Prostate gland (tissue), 2 donors: ENCODE measurements at regions not wholly inside any gene's neighbourhood (a gene's known extent, or its start where the extent isn't known, plus 50 kb on each side); places are given as distances from the start of the nearest gene placed in this dataset.

ENCODE experiments used
- POLR2A ChIP-seq: fragments of 450-650 bp; IDR thresholded peaks from one replicate; pipeline ENCODE4 v1.6.1; 2016; ENCODE audit warnings: antibody characterized with exemption, mild to moderate bottlenecking
- TF ChIP-seq, protein P1 (sequence below), 4 experiments: fragments of 200-600 bp in 2 of 4; fragments of 450-650 bp in 2 of 4; sonication (generic) in 2 of 4; IDR thresholded peaks; 1 replicate in 3 of 4; 2 replicates in 1 of 4; pipeline ENCODE4 v1.5.1; 2016 to 2019; ENCODE audit warnings: antibody characterized with exemption in 4 of 4, mild to moderate bottlenecking in 2 of 4, moderate library complexity in 2 of 4

DNA sequence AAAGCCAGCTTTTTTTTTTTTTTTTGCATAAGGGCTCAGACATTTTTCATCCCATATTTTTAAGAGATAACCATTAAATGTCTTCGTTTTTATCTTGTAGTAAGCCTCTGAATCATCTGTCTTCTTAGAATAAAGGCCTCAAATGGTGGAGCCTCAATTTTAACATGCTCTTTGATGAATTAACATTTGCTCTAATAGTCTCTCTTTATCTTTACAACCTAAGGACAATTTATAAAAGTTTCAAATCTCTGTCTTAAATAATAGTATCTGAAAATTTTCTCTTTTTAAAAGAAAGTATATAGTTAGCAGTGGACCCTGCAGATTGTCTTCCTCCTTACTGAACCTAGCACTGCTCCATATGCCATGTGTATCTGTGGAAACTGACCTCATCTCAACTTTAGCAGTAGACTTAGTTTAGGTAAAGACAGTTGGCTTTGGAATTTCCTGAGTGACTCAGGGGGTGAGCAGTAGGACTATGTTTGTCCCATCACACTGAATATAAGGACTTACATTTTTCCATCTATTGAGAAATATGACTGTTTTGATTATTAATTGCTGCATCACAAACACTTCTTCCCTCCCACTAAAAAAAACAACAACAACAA, 1658.0 kb downstream of the STIM2 start:
- TF ChIP-seq, protein P1, sequence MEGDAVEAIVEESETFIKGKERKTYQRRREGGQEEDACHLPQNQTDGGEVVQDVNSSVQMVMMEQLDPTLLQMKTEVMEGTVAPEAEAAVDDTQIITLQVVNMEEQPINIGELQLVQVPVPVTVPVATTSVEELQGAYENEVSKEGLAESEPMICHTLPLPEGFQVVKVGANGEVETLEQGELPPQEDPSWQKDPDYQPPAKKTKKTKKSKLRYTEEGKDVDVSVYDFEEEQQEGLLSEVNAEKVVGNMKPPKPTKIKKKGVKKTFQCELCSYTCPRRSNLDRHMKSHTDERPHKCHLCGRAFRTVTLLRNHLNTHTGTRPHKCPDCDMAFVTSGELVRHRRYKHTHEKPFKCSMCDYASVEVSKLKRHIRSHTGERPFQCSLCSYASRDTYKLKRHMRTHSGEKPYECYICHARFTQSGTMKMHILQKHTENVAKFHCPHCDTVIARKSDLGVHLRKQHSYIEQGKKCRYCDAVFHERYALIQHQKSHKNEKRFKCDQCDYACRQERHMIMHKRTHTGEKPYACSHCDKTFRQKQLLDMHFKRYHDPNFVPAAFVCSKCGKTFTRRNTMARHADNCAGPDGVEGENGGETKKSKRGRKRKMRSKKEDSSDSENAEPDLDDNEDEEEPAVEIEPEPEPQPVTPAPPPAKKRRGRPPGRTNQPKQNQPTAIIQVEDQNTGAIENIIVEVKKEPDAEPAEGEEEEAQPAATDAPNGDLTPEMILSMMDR (IDR thresholded peaks at IDR 0.05): no peak
- TF ChIP-seq POLR2A: no peak
